ENCODE measurements at regions not wholly inside any gene's neighbourhood (a gene's known extent, or its start where the extent isn't known, plus 50 kb on each side); places are given as distances from the start of the nearest gene placed in this dataset.

GRCh38 chr2:79359419-79359818 lies 153.4 kb upstream of the CTNNA2 start:
- Histone ChIP-seq H3K23me2 (ENCODE audit: low read depth, low read length) (no peaks in the 10 kb centered on the region), H4K20me1 (replicated peaks in 1 of 2; ENCODE audit: control insufficient read depth in 1 of 2, insufficient read depth in 2 of 2, low read length in 2 of 2) (no peaks in the 10 kb centered on the region), H3K9me3 (ENCODE audit: insufficient read depth in 2 of 2, low read depth in 1 of 2, low read length in 1 of 2) (peaks cover 4 to 9% of the 10 kb centered on the region in 2 experiments; a peak in 2 of 4 replicates), H2BK120ac (replicated peaks; ENCODE audit: low read depth, low read length) (no peak overlapping the region), H2AK5ac (ENCODE audit: low read depth, low read length) (no peak overlapping the region), H3K27ac (ENCODE audit: low read depth, low read length) (no peak overlapping the region), H3K14ac (ENCODE audit: insufficient read length) (no peak overlapping the region), H3K79me1 (ENCODE audit: low read depth, low read length) (no peaks in the 10 kb centered on the region), H3K4ac (replicated peaks; ENCODE audit: insufficient read length, low read depth, low read length) (no peak overlapping the region), H2BK15ac (ENCODE audit: low read length) (no peak overlapping the region), H2BK20ac (ENCODE audit: low read length) (no peak overlapping the region), H4K91ac (replicated peaks; ENCODE audit: insufficient read length, low read length) (no peak overlapping the region), H3K56ac (replicated peaks; ENCODE audit: insufficient read length, low read depth, low read length) (no peak overlapping the region), H3K4me2 (ENCODE audit: insufficient read depth in 1 of 2, low read depth in 2 of 2, low read length in 2 of 2) (peak overlapping the region in 1 of 2 experiments; percentile 9; a peak in 1 of 4 replicates), H2AFZ (ENCODE audit: low read length) (no peak overlapping the region), H3K18ac (ENCODE audit: extremely low read depth, low read length) (no peak overlapping the region), H3K4me3 (ENCODE audit: extremely low read depth in 1 of 4, insufficient read depth in 2 of 4, low read depth in 3 of 4, low read length in 4 of 4) (no peak overlapping the region; a peak in 1 of 8 replicates), H3K36me3 (ENCODE audit: control insufficient read depth in 2 of 4, insufficient read depth in 4 of 4, low read length in 3 of 4) (no peaks in the 10 kb centered on the region), H3K23ac (ENCODE audit: insufficient read length) (no peak overlapping the region), H3K79me2 (ENCODE audit: control insufficient read depth in 1 of 2, insufficient read depth in 2 of 2, low read length in 2 of 2) (no peaks in the 10 kb centered on the region), H2BK12ac (ENCODE audit: low read depth, low read length) (no peak overlapping the region), H3K4me1 (replicated peaks in 1 of 4; ENCODE audit: control insufficient read depth in 3 of 4, insufficient read depth in 4 of 4, low read length in 3 of 4) (no peaks in the 10 kb centered on the region; a peak in 3 of 7 replicates), H4K8ac (ENCODE audit: extremely low read depth, insufficient read depth, low read length) (no peak overlapping the region), H4K5ac (ENCODE audit: insufficient read length, low read depth, low read length) (no peak overlapping the region), H3K27me3 (replicated peaks in 1 of 4; ENCODE audit: control insufficient read depth in 3 of 4, extremely low read depth in 1 of 4, insufficient read depth in 3 of 4, low read length in 3 of 4) (no peaks in the 10 kb centered on the region), H2BK5ac (ENCODE audit: low read depth, low read length) (no peak overlapping the region), H3K9ac (replicated peaks in 1 of 4; ENCODE audit: extremely low read depth in 1 of 4, low read depth in 3 of 4, low read length in 3 of 4) (no peak overlapping the region)
- WGBS, 2 experiments (ENCODE audit: extremely low coverage in 1 of 2, insufficient coverage in 1 of 2, insufficient read length in 1 of 2, insufficient replicate concordance in 2 of 2, low coverage in 1 of 2, low lambda C conversion rate in 2 of 2, missing lambda C conversion rate in 1 of 2) = 27% methylated on average over 2 of the region's 2 CpGs; no CpG with 5 or more reads in 1 of the 2 experiments
- FAIRE-seq (no peak), DNase-seq (ENCODE audit: low read depth in 1 of 2, low spot score in 2 of 2) (no peak)
- CTCF ChIA-PET (ENCODE audit: partially characterized antibody) = interaction anchor here (1.2 to 2.0 kb wide), 2 partner anchors 9 to 378 kb away, joined by 3 to 10 read pairs; no protein-coding TSS in a partner anchor
- POLR2A ChIA-PET (ENCODE audit: partially characterized antibody) = interaction anchor here (1.7 kb wide), 1 partner anchor 9 kb away, joined by 4 read pairs; no protein-coding TSS in a partner anchor
- TF ChIP-seq RAD21 (IDR thresholded peaks at IDR 0.05 in 1 of 2, conservative IDR thresholded peaks at IDR 0.05 in 1 of 2; ENCODE audit: low read depth in 2 of 2, low read length in 2 of 2) = no peak
- TF ChIP-seq SIRT6 (IDR thresholded peaks at IDR 0.05; ENCODE audit: low read length) = no peak
- no peak for TF ChIP-seq TCF12 (IDR thresholded peaks at IDR 0.05; ENCODE audit: low read depth, low read length)
- no peak for TF ChIP-seq EGR1 (IDR thresholded peaks at IDR 0.05; ENCODE audit: borderline replicate concordance, low read depth, low read length)
- no peak for TF ChIP-seq YY1 (IDR thresholded peaks at IDR 0.05; ENCODE audit: low read depth, low read length)
- no peak for TF ChIP-seq EP300 (IDR thresholded peaks at IDR 0.05; ENCODE audit: borderline replicate concordance in 1 of 2, low read depth in 2 of 2, low read length in 2 of 2)

All from H1 (cell line).